ENCODE measurements at regions not wholly inside any gene's neighbourhood (a gene's known extent, or its start where the extent isn't known, plus 50 kb on each side); places are given as distances from the start of the nearest gene placed in this dataset.

- no peaks in the 10 kb centered on the region for H3K9me3 ChIP-seq (ENCODE audit: control insufficient read depth in 1 of 2, insufficient read depth in 1 of 2, low read depth in 1 of 2, low read length in 2 of 2)
- H3K27me3 ChIP-seq (ENCODE audit: insufficient read depth, low read length): no peaks in the 10 kb centered on the region
- ChIA-PET CTCF (no interaction called here), POLR2A (no interaction called here), RAD21 (ENCODE audit: low non-redundant PET in 1 of 2, low total read pairs in 2 of 2, uncharacterized antibody in 2 of 2, unreplicated experiment in 2 of 2) (no interaction called here)
- H3K4me1 ChIP-seq (ENCODE audit: control insufficient read depth in 1 of 2, insufficient read depth in 2 of 2, low read length in 2 of 2): no peaks in the 10 kb centered on the region
- H2AFZ ChIP-seq (ENCODE audit: low read depth, low read length, poor library complexity, severe bottlenecking): no peak overlapping the region
- H4K20me1 ChIP-seq (ENCODE audit: insufficient read depth): no peaks in the 10 kb centered on the region
- H3K9me2 ChIP-seq (ENCODE audit: insufficient read depth): no peaks in the 10 kb centered on the region
- H3K79me2 ChIP-seq (ENCODE audit: insufficient read depth, low read length): no peaks in the 10 kb centered on the region
- H3K27ac ChIP-seq (ENCODE audit: low read depth, low read length): no peak overlapping the region
- DNase-seq (ENCODE audit: low read depth, low spot score): no peak
- TF ChIP-seq POLR2A (IDR thresholded peaks at IDR 0.05; ENCODE audit: borderline replicate concordance, extremely low read depth, insufficient read depth, insufficient read length) (no peak), JUND (IDR thresholded peaks at IDR 0.05) (no peak), ATF3 (IDR thresholded peaks at IDR 0.05) (no peak), POLR2AphosphoS5 (IDR thresholded peaks at IDR 0.05; ENCODE audit: low read depth, low read length) (no peak), SP1 (IDR thresholded peaks at IDR 0.05; ENCODE audit: low read depth) (no peak), EZH2 (IDR thresholded peaks at IDR 0.05) (no peak), MAX (IDR thresholded peaks at IDR 0.05) (no peak), FOSL1 (IDR thresholded peaks at IDR 0.05; ENCODE audit: low read depth) (no peak), EZH2phosphoT487 (IDR thresholded peaks at IDR 0.05; ENCODE audit: borderline replicate concordance) (no peak), ZNF274 (IDR thresholded peaks at IDR 0.05; ENCODE audit: low read depth, low read length) (no peak), ZBTB33 (IDR thresholded peaks at IDR 0.05; ENCODE audit: extremely low read depth, insufficient replicate concordance, low read length) (no peak), CTCF (IDR thresholded peaks at IDR 0.05 in 2 of 3, conservative IDR thresholded peaks at IDR 0.05 in 1 of 3; ENCODE audit: borderline replicate concordance in 1 of 3, insufficient read depth in 1 of 3, low read depth in 2 of 3, low read length in 2 of 3) (no peak)
- H3K4me2 ChIP-seq (ENCODE audit: low read length): no peak overlapping the region
- no peak overlapping the region for H3K9ac ChIP-seq (ENCODE audit: low read length)
- H3K36me3 ChIP-seq (ENCODE audit: control insufficient read depth in 1 of 2, insufficient read depth in 2 of 2, low read length in 2 of 2): no peaks in the 10 kb centered on the region
- H3K4me3 ChIP-seq (replicated peaks in 1 of 2; ENCODE audit: low read depth in 1 of 2, low read length in 2 of 2): no peak overlapping the region
- no peak for ATAC-seq
- no TSS peak for BruUV-seq (replicated peaks)
- intact Hi-C loops (cut with micrococcal nuclease): loop anchor here (10.0 kb wide), 2 partner anchors 484 to 734 kb away; no protein-coding TSS in a partner anchor
These were observed 489.6 kb downstream of the KLF5 start for GRCh38 chr13:73548449-73548848.

Measured in HCT116 (cell line).